ENCODE measurements at regions not wholly inside any gene's neighbourhood (a gene's known extent, or its start where the extent isn't known, plus 50 kb on each side); places are given as distances from the start of the nearest gene placed in this dataset.

DNA sequence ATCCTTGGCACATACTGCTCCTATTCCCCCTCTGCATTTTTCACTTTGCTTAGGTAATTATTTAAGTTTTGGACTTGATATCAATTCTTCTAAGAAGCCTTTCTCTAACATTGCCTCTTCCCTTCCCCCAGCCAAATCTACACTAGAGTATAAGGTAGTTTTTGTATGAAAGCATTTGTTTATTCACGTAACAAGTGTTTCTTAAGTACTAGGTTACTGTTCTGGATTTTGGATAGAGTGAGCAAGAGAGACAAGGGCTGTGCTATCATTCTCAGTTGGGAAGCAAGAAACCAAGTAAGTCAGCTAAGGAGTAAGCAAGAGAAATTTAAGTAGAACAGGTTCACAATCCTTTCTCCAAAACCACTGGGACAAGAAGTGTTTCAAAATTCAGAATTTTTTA lies 55.9 kb upstream of the HHIP start:
- no peak for TF ChIP-seq POLR2A (IDR thresholded peaks at IDR 0.05)
- TF ChIP-seq, protein P1, sequence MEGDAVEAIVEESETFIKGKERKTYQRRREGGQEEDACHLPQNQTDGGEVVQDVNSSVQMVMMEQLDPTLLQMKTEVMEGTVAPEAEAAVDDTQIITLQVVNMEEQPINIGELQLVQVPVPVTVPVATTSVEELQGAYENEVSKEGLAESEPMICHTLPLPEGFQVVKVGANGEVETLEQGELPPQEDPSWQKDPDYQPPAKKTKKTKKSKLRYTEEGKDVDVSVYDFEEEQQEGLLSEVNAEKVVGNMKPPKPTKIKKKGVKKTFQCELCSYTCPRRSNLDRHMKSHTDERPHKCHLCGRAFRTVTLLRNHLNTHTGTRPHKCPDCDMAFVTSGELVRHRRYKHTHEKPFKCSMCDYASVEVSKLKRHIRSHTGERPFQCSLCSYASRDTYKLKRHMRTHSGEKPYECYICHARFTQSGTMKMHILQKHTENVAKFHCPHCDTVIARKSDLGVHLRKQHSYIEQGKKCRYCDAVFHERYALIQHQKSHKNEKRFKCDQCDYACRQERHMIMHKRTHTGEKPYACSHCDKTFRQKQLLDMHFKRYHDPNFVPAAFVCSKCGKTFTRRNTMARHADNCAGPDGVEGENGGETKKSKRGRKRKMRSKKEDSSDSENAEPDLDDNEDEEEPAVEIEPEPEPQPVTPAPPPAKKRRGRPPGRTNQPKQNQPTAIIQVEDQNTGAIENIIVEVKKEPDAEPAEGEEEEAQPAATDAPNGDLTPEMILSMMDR (IDR thresholded peaks at IDR 0.05), result no peak

All from lower leg skin (tissue), 3 donors.